Natural killer cell treated with Interleukin-12 subunit alpha and Interleukin-12 subunit beta and Interleukin-15 and Interleukin-18, amount 100 ng/mL, for 72 hours (primary cell): ENCODE measurements at regions not wholly inside any gene's neighbourhood (a gene's known extent, or its start where the extent isn't known, plus 50 kb on each side); places are given as distances from the start of the nearest gene placed in this dataset.

Experiments used
- ATAC-seq, 2 donors: fragments of 150-1000 bp; cut with Tn5 transposase in 1 of 2; sonication (Bioruptor Pico), chemical (Tn5 transposase) in 1 of 2; 2 replicates each; pipeline ENCODE4 v1.10.0; 2021
- DNase-seq: peaks from one replicate; pipeline ENCODE4 v3.0.0; 2022; ENCODE audit warnings: low spot score
- H3K27ac Mint-ChIP-seq, 2 donors: 1 replicate in 1 of 2; 2 replicates in 1 of 2; pipeline ENCODE4 v1.8.0; 2022; ENCODE audit warnings: mixed read lengths in 2 of 2, mild to moderate bottlenecking in 1 of 2, moderate library complexity in 1 of 2
- H3K27me3 Mint-ChIP-seq, 2 donors: 1 replicate in 1 of 2; 2 replicates in 1 of 2; pipeline ENCODE4 v1.8.0; 2022; ENCODE audit warnings: mixed read lengths in 2 of 2
- H3K36me3 Mint-ChIP-seq: one replicate; pipeline ENCODE4 v1.8.0; 2022; ENCODE audit warnings: mixed read lengths
- H3K4me1 Mint-ChIP-seq, 2 donors: 1 replicate in 1 of 2; 2 replicates in 1 of 2; pipeline ENCODE4 v1.8.0; 2022; ENCODE audit warnings: low read depth in 2 of 2, mixed read lengths in 2 of 2, mild to moderate bottlenecking in 1 of 2
- H3K4me3 Mint-ChIP-seq: one replicate; pipeline ENCODE4 v1.8.0; 2022; ENCODE audit warnings: mixed read lengths
- H3K9me3 Mint-ChIP-seq: 2 replicates; pipeline ENCODE4 v1.8.0; 2022; ENCODE audit warnings: mixed read lengths

DNA sequence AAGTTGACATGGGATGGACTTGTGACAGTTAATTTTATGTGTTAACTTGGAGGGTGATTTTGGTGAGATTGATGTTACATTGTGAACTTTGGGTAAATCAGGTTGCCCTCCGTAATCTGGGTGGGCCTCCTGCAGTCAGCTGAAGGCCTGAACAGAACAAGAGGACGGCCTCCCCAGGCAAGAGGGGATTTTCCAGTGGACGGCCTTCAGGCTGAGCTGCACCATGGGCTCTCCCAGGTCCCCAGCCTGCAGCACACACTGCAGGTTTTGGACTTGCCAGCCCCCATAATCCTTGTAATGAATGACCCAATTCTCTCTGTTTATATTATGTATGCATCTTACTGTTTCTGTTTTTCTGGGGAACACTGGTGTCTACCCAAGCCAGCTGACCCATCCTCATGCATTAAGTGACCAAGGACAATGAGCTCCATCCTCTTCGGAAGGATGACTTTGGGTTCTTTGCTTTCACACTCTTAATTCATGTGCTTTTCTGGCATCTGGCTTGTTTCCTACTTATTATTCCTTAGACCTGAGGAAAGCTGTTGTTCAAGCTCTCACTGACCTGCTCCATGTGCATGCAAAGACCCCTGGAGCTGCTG lies 64.2 kb downstream of the DACT2 start:
- H3K4me1 Mint-ChIP-seq: no peaks in the 10 kb centered on the region
- no peaks in the 10 kb centered on the region for H3K36me3 Mint-ChIP-seq
- H3K9me3 Mint-ChIP-seq: peaks cover 8% of the 10 kb centered on the region
- DNase-seq: no peak
- ATAC-seq: no peak
- no peak overlapping the region for H3K27ac Mint-ChIP-seq
- peaks cover 8 to 25% of the 10 kb centered on the region in 2 donors for H3K27me3 Mint-ChIP-seq
- H3K4me3 Mint-ChIP-seq: no peak overlapping the region

DNA sequence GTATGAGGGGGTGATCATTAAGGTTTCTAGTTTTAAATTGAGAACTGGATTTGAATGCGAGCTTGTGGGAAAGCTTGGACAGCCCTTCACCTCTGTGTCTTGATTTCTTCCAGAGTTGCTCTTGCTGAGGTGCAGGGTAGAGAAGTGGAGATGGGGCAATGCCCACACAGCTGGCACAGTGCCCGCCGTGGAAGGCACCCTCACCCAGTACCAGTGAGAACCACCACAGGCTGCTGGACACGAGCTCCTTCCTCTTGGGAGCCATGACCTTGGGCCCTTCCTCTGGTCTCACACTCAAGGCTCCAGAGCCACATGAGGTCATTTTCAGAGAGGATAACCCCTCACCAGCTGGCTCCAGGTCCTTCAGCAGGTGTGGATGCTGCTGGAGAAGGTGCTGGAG lies 67.3 kb downstream of the DACT2 start:
- Mint-ChIP-seq H3K36me3 (no peaks in the 10 kb centered on the region), H3K4me3 (no peak overlapping the region), H3K27ac (no peak overlapping the region), H3K9me3 (peaks cover 6% of the 10 kb centered on the region), H3K27me3 (peaks cover 8 to 16% of the 10 kb centered on the region in 2 donors), H3K4me1 (no peaks in the 10 kb centered on the region)
- DNase-seq (no peak), ATAC-seq (no peak)

DNA sequence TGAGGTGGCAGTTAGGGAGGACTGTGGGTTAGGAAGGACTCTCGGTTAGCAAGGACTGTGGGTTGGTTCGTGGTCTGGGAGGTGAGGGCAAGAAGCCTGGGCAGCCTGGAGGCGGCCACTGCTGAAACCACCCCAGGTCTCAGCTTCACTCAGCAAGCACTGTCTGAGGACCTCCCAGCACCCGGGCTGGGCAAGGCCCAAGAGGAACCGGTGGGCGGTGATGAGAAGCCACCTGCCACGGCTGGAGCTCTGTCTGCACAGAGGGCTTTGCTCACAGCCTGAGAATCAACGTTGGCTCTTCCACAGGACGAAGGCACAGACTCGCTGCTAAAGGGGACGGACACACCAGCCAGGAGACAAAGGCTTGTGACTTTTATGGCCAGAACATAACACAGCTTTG lies 69.3 kb downstream of the DACT2 start:
- H3K4me1 Mint-ChIP-seq: no peaks in the 10 kb centered on the region
- no peak for DNase-seq
- H3K4me3 Mint-ChIP-seq: no peak overlapping the region
- peaks cover 0 to 11% of the 10 kb centered on the region in 2 donors for H3K27me3 Mint-ChIP-seq
- no peak overlapping the region for H3K27ac Mint-ChIP-seq
- ATAC-seq: peak; percentile 46 to 59
- no peaks in the 10 kb centered on the region for H3K9me3 Mint-ChIP-seq
- H3K36me3 Mint-ChIP-seq: no peaks in the 10 kb centered on the region

DNA sequence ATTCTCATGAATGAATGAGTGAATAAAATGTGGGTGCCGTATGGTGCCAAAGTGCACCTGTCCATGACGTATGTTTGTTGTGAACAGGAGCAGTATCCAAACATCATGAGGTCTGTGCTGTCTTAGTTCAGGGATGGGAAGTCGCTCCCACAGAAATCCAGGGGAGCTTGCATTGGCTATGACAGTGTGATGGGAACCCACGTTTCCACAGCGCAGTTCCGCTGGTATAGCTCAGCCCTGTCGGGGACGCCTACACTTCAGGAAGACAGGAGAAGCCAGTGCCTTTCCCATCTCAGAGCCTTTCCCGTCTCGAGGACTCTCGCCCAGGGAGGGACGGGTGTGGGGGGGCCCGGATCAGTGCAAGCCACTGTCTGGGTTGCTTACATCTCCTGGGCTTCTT lies 69.8 kb downstream of the DACT2 start:
- DNase-seq (no peak), ATAC-seq (peak; percentile 41 to 45)
- H3K27ac Mint-ChIP-seq: no peak overlapping the region
- no peak overlapping the region for H3K4me3 Mint-ChIP-seq
- no peaks in the 10 kb centered on the region for H3K9me3 Mint-ChIP-seq
- peaks cover 0 to 7% of the 10 kb centered on the region in 2 donors for H3K27me3 Mint-ChIP-seq
- no peaks in the 10 kb centered on the region for H3K36me3 Mint-ChIP-seq
- no peaks in the 10 kb centered on the region for H3K4me1 Mint-ChIP-seq

DNA sequence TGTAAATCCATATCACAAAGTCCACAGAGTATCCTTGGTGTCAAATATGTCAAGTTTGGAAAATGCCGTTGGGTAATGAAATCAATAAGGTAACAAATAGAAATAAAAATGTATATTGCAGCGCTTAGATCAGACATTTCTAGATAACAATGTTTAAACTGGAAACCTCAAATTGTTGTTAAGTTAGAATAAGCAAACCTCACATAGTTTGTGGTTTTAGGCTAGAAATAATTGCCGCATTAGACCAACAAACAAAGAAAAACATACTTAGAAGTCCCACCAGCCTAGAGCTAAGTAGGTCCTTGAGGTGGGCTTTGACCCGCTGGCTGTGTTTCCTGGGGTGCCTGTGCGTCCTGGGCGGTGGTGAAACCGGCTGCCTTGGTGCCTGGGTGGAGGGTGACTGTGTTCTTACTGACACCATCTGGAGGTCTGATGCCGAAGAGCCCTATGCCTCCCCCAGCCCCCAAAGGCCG lies 71.4 kb downstream of the DACT2 start:
- Mint-ChIP-seq H3K4me3 (no peak overlapping the region), H3K27me3 (peaks cover 0 to 3% of the 10 kb centered on the region in 2 donors), H3K36me3 (no peaks in the 10 kb centered on the region), H3K9me3 (no peaks in the 10 kb centered on the region), H3K4me1 (no peaks in the 10 kb centered on the region), H3K27ac (no peak overlapping the region)
- no peak for DNase-seq
- ATAC-seq: no peak

DNA sequence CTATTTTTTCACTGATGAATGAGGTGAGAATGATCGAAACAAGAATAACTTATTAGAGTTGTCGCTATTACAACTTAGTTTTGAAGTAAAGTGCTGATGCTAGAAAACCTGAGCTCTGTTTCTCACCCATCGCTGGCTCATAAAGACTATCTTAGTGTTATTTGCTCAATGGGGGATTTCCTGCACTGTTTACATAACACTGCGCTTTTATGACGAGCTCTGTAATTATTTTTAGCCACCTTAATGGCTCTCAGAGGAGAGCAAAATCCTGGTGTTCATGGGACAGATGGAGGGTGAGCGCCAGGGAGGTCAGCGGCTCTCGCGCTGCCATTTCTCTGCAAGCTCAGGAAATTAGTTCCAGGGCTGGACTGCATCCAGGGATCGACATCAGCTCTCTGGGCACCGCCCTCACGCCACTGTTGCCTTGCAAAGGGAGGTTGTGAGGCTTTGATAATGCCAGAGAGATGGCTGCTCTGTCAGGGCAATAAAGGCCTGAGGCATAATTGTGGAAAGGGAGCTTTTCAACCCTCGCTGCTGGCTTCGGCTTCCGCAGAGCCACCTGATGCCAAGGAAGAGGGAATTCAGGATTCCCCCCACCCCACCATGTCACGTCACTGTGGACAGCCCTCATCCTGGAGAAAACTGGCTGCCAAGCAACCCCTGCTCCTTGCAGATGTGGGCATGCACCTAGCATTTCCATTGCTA lies 72.0 kb downstream of the DACT2 start:
- ATAC-seq: no peak
- Mint-ChIP-seq H3K27me3 (peaks cover 0 to 3% of the 10 kb centered on the region in 2 donors), H3K4me1 (no peaks in the 10 kb centered on the region), H3K9me3 (no peaks in the 10 kb centered on the region), H3K4me3 (no peak overlapping the region), H3K27ac (no peak overlapping the region), H3K36me3 (no peaks in the 10 kb centered on the region)
- no peak for DNase-seq

DNA sequence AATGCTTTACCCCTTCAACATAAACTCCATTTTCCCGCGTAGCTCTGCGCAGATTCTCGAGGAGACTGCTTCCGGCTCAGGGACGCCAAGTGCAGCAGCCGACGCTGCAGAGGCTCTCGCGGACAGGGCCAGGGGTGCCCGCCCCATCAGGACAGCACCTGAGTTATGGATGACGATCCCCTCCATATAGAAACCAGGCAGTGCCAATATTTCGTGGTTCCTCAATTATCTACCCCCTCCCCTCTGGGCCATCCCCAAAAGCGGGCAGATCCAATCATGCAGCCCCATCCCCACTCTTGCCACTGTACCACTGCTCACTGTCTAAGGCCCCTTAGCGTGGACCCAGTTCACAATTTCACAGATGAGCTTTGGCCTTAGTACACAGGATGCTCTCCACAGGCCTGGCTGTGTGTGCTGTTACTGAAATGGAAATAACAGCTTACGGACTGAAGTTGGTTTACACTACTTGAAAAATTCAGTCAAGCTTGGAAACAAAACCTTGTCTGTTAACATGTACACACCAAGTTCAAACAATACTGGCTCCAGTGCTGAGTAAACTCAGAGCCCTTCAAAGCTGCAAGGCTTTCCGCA lies 74.5 kb downstream of the DACT2 start:
- no peak overlapping the region for H3K4me3 Mint-ChIP-seq
- H3K27ac Mint-ChIP-seq: no peak overlapping the region
- H3K36me3 Mint-ChIP-seq: no peaks in the 10 kb centered on the region
- DNase-seq (no peak), ATAC-seq (no peak)
- H3K4me1 Mint-ChIP-seq: no peaks in the 10 kb centered on the region
- H3K9me3 Mint-ChIP-seq: no peaks in the 10 kb centered on the region
- H3K27me3 Mint-ChIP-seq: peaks cover 0 to 3% of the 10 kb centered on the region in 2 donors

DNA sequence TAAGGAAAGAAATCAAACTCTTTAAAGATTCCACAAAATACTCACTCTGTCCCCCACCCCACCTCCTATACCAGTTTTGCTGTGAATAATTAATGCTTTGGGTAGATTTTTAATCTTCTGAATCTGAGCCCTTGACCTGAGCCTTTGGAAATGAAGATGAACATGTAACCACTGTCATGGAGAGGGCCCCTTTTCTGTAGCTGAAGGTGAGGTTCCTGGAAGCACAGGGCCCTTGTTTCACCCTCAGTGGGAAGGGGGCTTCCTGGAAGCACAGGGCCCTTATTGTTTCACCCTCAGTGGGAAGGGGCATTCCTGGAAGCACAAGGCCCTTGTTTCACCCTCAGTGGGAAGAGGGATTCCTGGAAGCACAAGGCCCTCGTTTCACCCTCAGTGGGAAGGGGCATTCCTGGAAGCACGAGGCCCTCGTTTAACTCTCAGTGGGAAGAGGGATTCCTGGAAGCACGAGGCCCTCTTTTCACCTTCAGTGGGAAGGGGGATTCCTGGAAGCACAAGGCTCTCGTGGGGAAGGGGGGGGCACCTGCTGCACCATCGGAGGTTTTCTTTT lies 75.7 kb downstream of the DACT2 start:
- Mint-ChIP-seq H3K4me3 (no peak overlapping the region), H3K4me1 (no peaks in the 10 kb centered on the region), H3K27me3 (peaks cover 0 to 5% of the 10 kb centered on the region in 2 donors), H3K9me3 (no peaks in the 10 kb centered on the region), H3K36me3 (no peaks in the 10 kb centered on the region), H3K27ac (no peak overlapping the region)
- ATAC-seq: peak in 1 of 2 donors; percentile 6
- DNase-seq: no peak

DNA sequence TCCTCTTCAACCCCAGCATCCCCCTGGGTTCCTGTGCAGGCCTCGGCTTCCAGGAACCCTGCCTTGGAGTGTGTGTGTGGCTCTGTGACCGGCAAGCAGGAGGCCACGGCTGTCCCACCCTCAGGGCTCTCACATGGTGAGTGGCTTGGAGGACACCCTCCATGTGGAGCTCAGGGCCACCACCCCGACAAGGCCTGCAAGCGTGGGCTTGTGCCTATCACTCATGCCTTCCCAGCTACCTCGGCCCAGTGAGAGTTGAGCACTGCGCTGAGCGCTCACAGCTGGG lies 76.7 kb downstream of the DACT2 start:
- no peak for DNase-seq
- Mint-ChIP-seq H3K4me3 (no peak overlapping the region), H3K27ac (no peak overlapping the region), H3K9me3 (no peaks in the 10 kb centered on the region), H3K4me1 (no peaks in the 10 kb centered on the region), H3K36me3 (no peaks in the 10 kb centered on the region), H3K27me3 (peaks cover 0 to 6% of the 10 kb centered on the region in 2 donors)
- peak in 1 of 2 donors; percentile 54 for ATAC-seq

DNA sequence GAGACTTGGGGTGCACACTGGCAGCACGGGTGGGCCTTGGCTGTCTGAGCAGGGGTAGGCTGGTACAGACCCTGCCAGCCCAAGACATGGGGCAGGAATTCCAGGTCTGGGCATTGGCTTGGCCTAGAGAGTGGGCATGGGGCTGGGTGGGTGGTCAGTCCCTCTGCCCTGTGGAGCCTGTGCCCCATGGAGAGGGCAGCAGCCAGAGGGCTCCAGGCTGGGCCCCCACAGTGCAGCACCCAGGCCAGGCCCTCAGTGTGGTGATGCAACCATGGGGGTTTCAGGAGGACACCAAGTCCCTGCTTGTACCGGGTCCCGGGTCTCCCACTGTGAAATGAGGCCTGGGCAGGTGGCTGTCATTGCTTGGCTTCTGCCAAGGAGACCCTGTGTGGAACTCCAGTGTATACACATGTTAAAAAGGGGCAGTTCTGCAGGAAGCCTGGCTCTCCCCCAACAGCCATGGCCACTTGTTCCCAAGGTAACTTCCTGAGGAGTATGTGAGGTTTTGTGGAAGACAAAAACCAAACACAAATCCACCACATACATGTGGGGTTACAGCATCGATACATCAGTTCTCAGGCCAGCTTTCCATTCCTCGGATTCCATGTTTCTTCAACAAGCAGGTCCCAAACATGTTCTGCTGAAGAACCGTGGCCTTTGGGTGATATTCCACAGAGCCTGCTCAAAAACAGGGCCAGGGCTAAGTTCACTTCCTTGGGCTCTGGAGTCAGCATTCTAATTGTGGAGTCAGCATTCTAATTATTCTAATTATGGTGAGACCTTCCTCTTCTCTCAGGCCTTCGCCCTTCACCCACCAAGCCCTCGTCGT lies 77.3 kb downstream of the DACT2 start:
- peaks cover 0 to 6% of the 10 kb centered on the region in 2 donors for H3K27me3 Mint-ChIP-seq
- no peaks in the 10 kb centered on the region for H3K4me1 Mint-ChIP-seq
- no peak overlapping the region for H3K27ac Mint-ChIP-seq
- ATAC-seq (peak; percentile 29 to 41), DNase-seq (no peak)
- no peaks in the 10 kb centered on the region for H3K9me3 Mint-ChIP-seq
- no peaks in the 10 kb centered on the region for H3K36me3 Mint-ChIP-seq
- H3K4me3 Mint-ChIP-seq: no peak overlapping the region

DNA sequence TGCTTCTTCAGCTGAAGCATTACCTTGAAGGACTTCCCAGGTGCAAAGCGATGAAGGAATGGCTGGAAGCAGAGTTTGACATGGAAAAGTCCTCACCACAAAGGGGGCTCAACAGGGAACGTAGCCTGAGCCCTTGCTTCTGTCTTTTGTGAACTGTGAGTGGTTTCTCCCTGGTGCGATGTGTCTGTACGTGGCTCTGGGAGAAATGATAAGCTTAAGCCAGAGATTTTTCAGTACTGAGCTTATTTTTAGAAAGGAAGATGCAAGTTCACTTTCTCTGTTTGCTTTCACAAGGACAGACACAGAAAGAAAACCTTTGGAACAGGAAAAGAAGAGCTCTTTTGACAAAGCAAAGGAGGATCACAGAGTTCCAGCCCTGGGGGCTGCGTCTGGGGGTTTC lies 79.4 kb downstream of the DACT2 start:
- no peaks in the 10 kb centered on the region for H3K36me3 Mint-ChIP-seq
- ATAC-seq (no peak), DNase-seq (no peak)
- H3K27ac Mint-ChIP-seq: no peak overlapping the region
- H3K4me1 Mint-ChIP-seq: no peaks in the 10 kb centered on the region
- no peaks in the 10 kb centered on the region for H3K9me3 Mint-ChIP-seq
- H3K4me3 Mint-ChIP-seq: no peak overlapping the region
- peaks cover 0 to 6% of the 10 kb centered on the region in 2 donors for H3K27me3 Mint-ChIP-seq

DNA sequence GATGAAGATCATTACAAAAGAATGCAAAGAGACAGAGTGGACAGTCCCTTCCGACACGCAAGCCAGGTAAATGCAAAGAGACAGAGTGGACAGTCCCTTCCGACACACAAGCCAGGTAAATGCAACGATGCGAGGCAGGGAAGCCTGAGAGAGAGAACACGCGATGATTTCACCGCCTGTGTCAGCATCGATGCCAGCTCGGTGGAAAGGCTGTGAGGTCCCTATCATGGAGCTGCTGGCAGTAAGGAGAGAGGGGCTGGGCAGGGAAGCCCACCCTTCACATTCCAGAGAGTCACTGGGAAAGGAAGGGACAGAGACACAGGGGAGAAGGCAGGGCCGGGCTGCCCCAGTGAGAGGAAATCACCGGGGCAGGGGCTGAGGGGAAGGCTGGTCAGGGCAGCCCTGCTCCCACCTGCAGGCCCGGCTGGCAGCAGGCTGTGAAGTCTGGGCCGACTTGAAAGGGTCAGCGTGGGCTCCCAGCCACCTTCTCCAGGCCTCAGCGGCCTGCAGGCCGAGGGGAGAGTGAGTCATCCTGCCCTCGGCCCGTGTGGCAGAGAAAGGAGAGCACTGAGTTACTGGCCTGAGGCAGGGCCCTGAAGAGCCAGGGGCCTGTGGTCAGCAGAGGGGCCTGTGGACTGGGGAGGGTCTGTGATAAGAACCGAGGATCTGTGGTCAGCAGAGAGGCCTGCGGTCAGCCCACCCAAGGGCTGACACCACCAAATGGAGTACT lies 80.4 kb downstream of the DACT2 start:
- no peak overlapping the region for H3K4me3 Mint-ChIP-seq
- no peaks in the 10 kb centered on the region for H3K4me1 Mint-ChIP-seq
- H3K9me3 Mint-ChIP-seq: no peaks in the 10 kb centered on the region
- no peak overlapping the region for H3K27ac Mint-ChIP-seq
- peaks cover 0 to 6% of the 10 kb centered on the region in 2 donors for H3K27me3 Mint-ChIP-seq
- DNase-seq (no peak), ATAC-seq (peak in 1 of 2 donors; percentile 57)
- no peaks in the 10 kb centered on the region for H3K36me3 Mint-ChIP-seq
